ENCODE measurements at regions not wholly inside any gene's neighbourhood (a gene's known extent, or its start where the extent isn't known, plus 50 kb on each side); places are given as distances from the start of the nearest gene placed in this dataset.

GRCh38 chr7:22610951-22611757 is 111.2 kb upstream of the STEAP1B start:
- H3K27ac ChIP-seq: no peak overlapping the region
- ATAC-seq (ENCODE audit: insufficient number of reproducible peaks, low FRiP score, low read depth): no peak
- H3K9me3 ChIP-seq: no peaks in the 10 kb centered on the region
- no peak overlapping the region for H3K4me3 ChIP-seq
- TF ChIP-seq CTCF (IDR thresholded peaks at IDR 0.05): no peak
- H3K27me3 ChIP-seq (replicated peaks; ENCODE audit: insufficient read depth): no peaks in the 10 kb centered on the region
- no peak for DNase-seq (ENCODE audit: low spot score)
- H3K4me1 ChIP-seq (ENCODE audit: control insufficient read depth in 1 of 2, low read depth in 2 of 2): peaks cover 0 to 9% of the 10 kb centered on the region in 2 donors
- H3K36me3 ChIP-seq: no peaks in the 10 kb centered on the region

GRCh38 chr7:22610263-22610662 is 110.3 kb upstream of the STEAP1B start:
- Histone ChIP-seq H3K4me3 (no peak overlapping the region), H3K27me3 (replicated peaks; ENCODE audit: insufficient read depth) (no peaks in the 10 kb centered on the region), H3K4me1 (ENCODE audit: control insufficient read depth in 1 of 2, low read depth in 2 of 2) (peaks cover 0 to 9% of the 10 kb centered on the region in 2 donors), H3K9me3 (no peaks in the 10 kb centered on the region), H3K36me3 (no peaks in the 10 kb centered on the region), H3K27ac (no peak overlapping the region)
- no peak for ATAC-seq (ENCODE audit: insufficient number of reproducible peaks, low FRiP score, low read depth)
- no peak for TF ChIP-seq CTCF (IDR thresholded peaks at IDR 0.05)
- no peak for DNase-seq (ENCODE audit: low spot score)

GRCh38 chr7:22607180-22607579 is 107.2 kb upstream of the STEAP1B start:
- ATAC-seq (ENCODE audit: insufficient number of reproducible peaks, low FRiP score, low read depth): no peak
- no peaks in the 10 kb centered on the region for H3K36me3 ChIP-seq
- peaks cover 0 to 9% of the 10 kb centered on the region in 2 donors for H3K4me1 ChIP-seq (ENCODE audit: control insufficient read depth in 1 of 2, low read depth in 2 of 2)
- H3K27ac ChIP-seq: no peak overlapping the region
- H3K4me3 ChIP-seq: no peak overlapping the region
- H3K9me3 ChIP-seq: no peaks in the 10 kb centered on the region
- TF ChIP-seq CTCF (IDR thresholded peaks at IDR 0.05): no peak
- DNase-seq (ENCODE audit: low spot score): no peak
- no peaks in the 10 kb centered on the region for H3K27me3 ChIP-seq (replicated peaks; ENCODE audit: insufficient read depth)

GRCh38 chr7:22604246-22604645 is 104.3 kb upstream of the STEAP1B start:
- ATAC-seq (ENCODE audit: insufficient number of reproducible peaks, low FRiP score, low read depth) (no peak), DNase-seq (ENCODE audit: low spot score) (no peak)
- no peak overlapping the region for H3K27ac ChIP-seq
- peaks cover 0 to 6% of the 10 kb centered on the region in 2 donors for H3K4me1 ChIP-seq (ENCODE audit: control insufficient read depth in 1 of 2, low read depth in 2 of 2)
- no peaks in the 10 kb centered on the region for H3K27me3 ChIP-seq (replicated peaks; ENCODE audit: insufficient read depth)
- H3K36me3 ChIP-seq: no peaks in the 10 kb centered on the region
- TF ChIP-seq CTCF (IDR thresholded peaks at IDR 0.05): no peak
- H3K9me3 ChIP-seq: no peaks in the 10 kb centered on the region
- no peak overlapping the region for H3K4me3 ChIP-seq

- Histone ChIP-seq H3K4me3 (no peak overlapping the region), H3K9me3 (no peaks in the 10 kb centered on the region), H3K4me1 (ENCODE audit: control insufficient read depth in 1 of 2, low read depth in 2 of 2) (peaks cover 0 to 6% of the 10 kb centered on the region in 2 donors), H3K27ac (no peak overlapping the region), H3K27me3 (replicated peaks; ENCODE audit: insufficient read depth) (no peaks in the 10 kb centered on the region), H3K36me3 (no peaks in the 10 kb centered on the region)
- TF ChIP-seq CTCF (IDR thresholded peaks at IDR 0.05): no peak
- DNase-seq (ENCODE audit: low spot score) (no peak), ATAC-seq (ENCODE audit: insufficient number of reproducible peaks, low FRiP score, low read depth) (no peak)
Measured at GRCh38 chr7:22601812-22602565, 102.0 kb upstream of the STEAP1B start.

Measured in thoracic aorta (tissue), 2 donors.